T47D (cell line): ENCODE measurements at regions not wholly inside any gene's neighbourhood (a gene's known extent, or its start where the extent isn't known, plus 50 kb on each side); places are given as distances from the start of the nearest gene placed in this dataset.

Experiments
- DNase-seq, 2 experiments: peaks; one replicate each; pipeline versions ENCODE4 v3.0.0 to v3.0.0-alpha.2; 2011 to 2012; ENCODE audit warnings: low read depth in 1 of 2, low spot score in 1 of 2
- JUND ChIP-seq: IDR thresholded peaks from 2 replicates; pipeline ENCODE4 v1.6.1; 2012; ENCODE audit warnings: low read depth
- in situ Hi-C: cut with HindIII; loops from 2 replicates; pipeline ENCODE4 v1.10.0; 2016; ENCODE audit warnings: low sequenced_read_pairs, low pct_unique_long_range_greater_than_20kb

GRCh38 chr18:7325126-7325430 is 94.2 kb downstream of the LRRC30 start:
- no peak for TF ChIP-seq JUND
- in situ Hi-C loops = no loop called here
- no peak for DNase-seq

GRCh38 chr18:7329016-7329415 is 98.1 kb downstream of the LRRC30 start:
- no peak for DNase-seq
- TF ChIP-seq JUND = no peak

GRCh38 chr18:7332452-7332851 is 101.6 kb downstream of the LRRC30 start:
- DNase-seq = no peak
- TF ChIP-seq JUND = no peak
- in situ Hi-C loops = no loop called here

More at GRCh38 chr18:7329016-7329415, 98.1 kb downstream of the LRRC30 start:
- in situ Hi-C loops = no loop called here

- no peak for TF ChIP-seq JUND
- in situ Hi-C loops = no loop called here
- DNase-seq = no peak
These were observed 102.2 kb downstream of the LRRC30 start for GRCh38 chr18:7333025-7333562.

GRCh38 chr18:7334973-7335568 is 104.2 kb downstream of the LRRC30 start:
- in situ Hi-C loops = no loop called here
- no peak for TF ChIP-seq JUND
- DNase-seq = no peak

GRCh38 chr18:7336623-7337022 is 105.7 kb downstream of the LRRC30 start:
- DNase-seq = no peak
- in situ Hi-C loops = no loop called here
- no peak for TF ChIP-seq JUND

GRCh38 chr18:7338846-7339245 is 108.0 kb downstream of the LRRC30 start:
- in situ Hi-C loops = no loop called here
- TF ChIP-seq JUND = no peak
- no peak for DNase-seq

GRCh38 chr18:7341581-7342337 is 110.9 kb downstream of the LRRC30 start:
- in situ Hi-C loops = no loop called here
- TF ChIP-seq JUND = no peak

GRCh38 chr18:7349181-7349837 is 118.4 kb downstream of the LRRC30 start:
- no peak for DNase-seq
- TF ChIP-seq JUND = no peak
- in situ Hi-C loops = no loop called here

More at GRCh38 chr18:7341581-7342337, 110.9 kb downstream of the LRRC30 start:
- DNase-seq = no peak

- in situ Hi-C loops = no loop called here
- no peak for TF ChIP-seq JUND
- DNase-seq = no peak
These were observed 128.3 kb downstream of the LRRC30 start for GRCh38 chr18:7358989-7359726.

GRCh38 chr18:7360606-7361170 is 129.8 kb downstream of the LRRC30 start:
- DNase-seq = no peak
- TF ChIP-seq JUND = no peak
- in situ Hi-C loops = no loop called here

GRCh38 chr18:7363338-7363737 is 132.4 kb downstream of the LRRC30 start:
- no peak for DNase-seq
- in situ Hi-C loops = no loop called here
- no peak for TF ChIP-seq JUND
